ENCODE measurements at regions not wholly inside any gene's neighbourhood (a gene's known extent, or its start where the extent isn't known, plus 50 kb on each side); places are given as distances from the start of the nearest gene placed in this dataset.
A peak's percentile ranks its signal among the peaks of the same experiment; 100 is the strongest.

DNA sequence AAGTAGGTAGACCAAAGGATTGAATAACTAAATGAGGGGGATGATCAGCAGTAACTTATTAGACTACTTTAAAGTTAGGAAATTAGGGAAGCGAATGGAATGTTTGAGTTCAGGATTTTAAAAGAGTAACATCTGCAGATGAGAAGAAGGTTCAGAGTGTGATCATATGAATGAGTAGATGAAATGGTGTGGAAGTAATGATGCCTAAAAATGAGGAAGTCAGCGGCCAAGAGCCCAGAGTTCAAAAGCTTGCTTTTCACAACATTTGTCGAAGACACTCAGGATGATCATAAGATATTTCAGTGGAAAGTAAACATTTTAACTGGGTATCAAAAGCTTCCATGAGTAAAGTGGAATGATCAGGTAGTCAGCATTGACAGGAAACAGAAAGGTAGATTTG lies 299.4 kb downstream of the LRRIQ3 start:
- Histone ChIP-seq H4K91ac (ENCODE audit: low read depth, low read length, poor library complexity) (no peak overlapping the region), H2AK5ac (ENCODE audit: low read depth, low read length) (no peak overlapping the region), H3K4me3 (ENCODE audit: low read length in 2 of 2) (no peak overlapping the region), H3K9me3 (replicated peaks in 1 of 2; ENCODE audit: control insufficient read depth in 2 of 2, insufficient read depth in 1 of 2, low read depth in 1 of 2, low read length in 2 of 2) (no peaks in the 10 kb centered on the region), H2BK120ac (ENCODE audit: low read depth, low read length) (no peak overlapping the region), H3K4ac (ENCODE audit: low read length) (no peak overlapping the region), H3K36me3 (replicated peaks in 1 of 2; ENCODE audit: control insufficient read depth in 2 of 2, insufficient read depth in 2 of 2, low read length in 2 of 2) (no peaks in the 10 kb centered on the region), H2AFZ (ENCODE audit: low read length) (peak overlapping the region; percentile 53), H3K27ac (replicated peaks; ENCODE audit: low read length) (no peak overlapping the region), H3K79me1 (ENCODE audit: low read depth, low read length) (no peaks in the 10 kb centered on the region), H3K4me2 (ENCODE audit: insufficient read depth, low read length, poor library complexity, severe bottlenecking) (no peak overlapping the region), H4K8ac (ENCODE audit: low read depth, low read length) (no peak overlapping the region), H2BK12ac (ENCODE audit: low read length) (no peak overlapping the region), H2BK5ac (ENCODE audit: low read length) (no peak overlapping the region), H3K14ac (ENCODE audit: low read length) (no peak overlapping the region), H3K23ac (ENCODE audit: low read depth, low read length, poor library complexity) (no peak overlapping the region), H2BK15ac (ENCODE audit: low read length) (no peak overlapping the region), H3K4me1 (ENCODE audit: control insufficient read depth in 2 of 2, insufficient read depth in 1 of 2, low read depth in 1 of 2, low read length in 2 of 2) (peaks cover 8 to 13% of the 10 kb centered on the region in 2 donors), H3K27me3 (ENCODE audit: control insufficient read depth in 3 of 3, insufficient read depth in 3 of 3, low read depth in 1 of 3, low read length in 3 of 3) (no peaks in the 10 kb centered on the region), H3K18ac (ENCODE audit: low read length) (no peak overlapping the region), H3K9ac (ENCODE audit: low read depth, low read length, poor library complexity) (no peak overlapping the region)
- no CpG with 5 or more reads among the region's 3 CpGs for WGBS, 2 donors (ENCODE audit: extremely low coverage in 2 of 2, insufficient read length in 2 of 2, insufficient replicate concordance in 1 of 2)
- no peak for DNase-seq (ENCODE audit: low spot score)

DNA sequence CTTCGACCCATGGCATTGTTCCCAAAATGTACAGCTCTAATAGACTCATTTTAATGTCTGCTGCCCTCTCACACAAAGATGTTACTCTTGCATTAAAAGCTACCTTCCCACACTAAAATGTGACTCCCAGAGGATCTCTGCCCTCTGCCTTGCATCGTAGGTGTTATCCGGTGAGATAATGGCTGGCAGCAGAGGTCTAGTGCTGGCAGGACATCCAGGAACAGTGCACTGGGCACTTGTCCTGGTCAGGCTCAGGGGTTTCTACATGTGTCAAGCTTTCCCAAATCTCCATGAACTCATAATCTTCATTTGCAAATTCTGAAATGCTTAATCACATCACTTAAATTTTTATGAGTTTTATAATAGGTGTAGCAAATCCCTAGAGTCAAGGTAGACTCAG lies 310.6 kb downstream of the LRRIQ3 start:
- no peak overlapping the region for H3K23ac ChIP-seq (ENCODE audit: low read depth, low read length, poor library complexity)
- H2AK5ac ChIP-seq (ENCODE audit: low read depth, low read length) = no peak overlapping the region
- no peak overlapping the region for H2BK120ac ChIP-seq (ENCODE audit: low read depth, low read length)
- no peak overlapping the region for H3K4me3 ChIP-seq (ENCODE audit: low read length in 2 of 2)
- no peak overlapping the region for H2BK12ac ChIP-seq (ENCODE audit: low read length)
- H3K4me2 ChIP-seq (ENCODE audit: insufficient read depth, low read length, poor library complexity, severe bottlenecking) = no peak overlapping the region
- no peaks in the 10 kb centered on the region for H3K79me1 ChIP-seq (ENCODE audit: low read depth, low read length)
- peak overlapping the region; percentile 41 for H2AFZ ChIP-seq (ENCODE audit: low read length)
- no peak overlapping the region for H4K8ac ChIP-seq (ENCODE audit: low read depth, low read length)
- DNase-seq (ENCODE audit: low spot score) = no peak
- no peak overlapping the region for H2BK15ac ChIP-seq (ENCODE audit: low read length)
- no peak overlapping the region for H3K14ac ChIP-seq (ENCODE audit: low read length)
- no peak overlapping the region for H4K91ac ChIP-seq (ENCODE audit: low read depth, low read length, poor library complexity)
- H3K9me3 ChIP-seq (replicated peaks in 1 of 2; ENCODE audit: control insufficient read depth in 2 of 2, insufficient read depth in 1 of 2, low read depth in 1 of 2, low read length in 2 of 2) = no peaks in the 10 kb centered on the region
- WGBS, 2 donors (ENCODE audit: extremely low coverage in 2 of 2, insufficient read length in 2 of 2, insufficient replicate concordance in 1 of 2) = no CpG with 5 or more reads among the region's 3 CpGs
- no peak overlapping the region for H3K9ac ChIP-seq (ENCODE audit: low read depth, low read length, poor library complexity)
- no peak overlapping the region for H3K27ac ChIP-seq (replicated peaks; ENCODE audit: low read length)
- H2BK5ac ChIP-seq (ENCODE audit: low read length) = no peak overlapping the region
- H3K18ac ChIP-seq (ENCODE audit: low read length) = peak overlapping the region; percentile 27
- no peaks in the 10 kb centered on the region for H3K36me3 ChIP-seq (replicated peaks in 1 of 2; ENCODE audit: control insufficient read depth in 2 of 2, insufficient read depth in 2 of 2, low read length in 2 of 2)
- H3K27me3 ChIP-seq (ENCODE audit: control insufficient read depth in 3 of 3, insufficient read depth in 3 of 3, low read depth in 1 of 3, low read length in 3 of 3) = no peaks in the 10 kb centered on the region
- H3K4ac ChIP-seq (ENCODE audit: low read length) = no peak overlapping the region
- H3K4me1 ChIP-seq (ENCODE audit: control insufficient read depth in 2 of 2, insufficient read depth in 1 of 2, low read depth in 1 of 2, low read length in 2 of 2) = no peaks in the 10 kb centered on the region

DNA sequence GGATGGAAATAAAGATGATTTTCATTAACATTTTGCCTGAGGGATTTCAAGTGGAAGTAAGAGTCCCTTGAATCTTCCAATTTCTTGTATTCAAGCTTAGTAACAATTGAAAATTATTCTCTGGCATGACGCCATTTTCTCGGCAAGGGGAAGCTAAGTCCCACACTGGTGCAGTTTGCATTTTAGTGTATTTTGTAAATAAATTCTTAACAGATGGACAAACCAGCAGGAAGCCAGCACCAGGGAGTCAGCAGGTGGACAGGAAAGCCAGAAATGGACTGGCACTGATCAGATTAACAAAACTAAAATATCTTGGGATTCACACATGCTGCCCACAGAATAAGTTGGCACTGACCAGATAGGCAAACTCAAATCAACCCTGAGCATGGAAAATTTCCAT lies 311.3 kb downstream of the LRRIQ3 start:
- H3K27me3 ChIP-seq (ENCODE audit: control insufficient read depth in 3 of 3, insufficient read depth in 3 of 3, low read depth in 1 of 3, low read length in 3 of 3) = no peaks in the 10 kb centered on the region

DNA sequence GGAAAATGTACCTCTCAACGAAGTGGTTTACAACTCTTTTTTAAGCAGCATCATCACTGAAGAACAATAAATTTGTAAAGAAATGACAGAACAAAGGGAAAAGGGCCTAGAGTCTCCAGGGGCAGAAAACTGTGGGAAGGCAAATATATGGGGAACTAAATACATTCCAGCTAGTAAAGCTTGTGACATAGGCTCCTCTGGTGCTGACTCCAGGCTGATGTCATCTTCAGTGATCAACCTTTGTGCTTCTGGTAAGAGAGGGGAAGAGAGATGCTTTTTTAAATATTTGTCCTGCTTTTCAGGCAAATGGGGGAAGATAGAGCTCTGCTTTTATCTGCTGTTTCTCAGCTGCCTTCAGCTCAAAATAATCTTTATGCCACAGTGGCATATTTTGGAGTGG lies 323.2 kb downstream of the LRRIQ3 start:
- Histone ChIP-seq H2AK5ac (ENCODE audit: low read depth, low read length) (no peak overlapping the region), H3K27ac (replicated peaks; ENCODE audit: low read length) (no peak overlapping the region)

More for the DNA sequence above, 311.3 kb downstream of the LRRIQ3 start:
- no peak overlapping the region for H2BK15ac ChIP-seq (ENCODE audit: low read length)
- no peak overlapping the region for H3K23ac ChIP-seq (ENCODE audit: low read depth, low read length, poor library complexity)
- no peak overlapping the region for H2BK12ac ChIP-seq (ENCODE audit: low read length)
- no peaks in the 10 kb centered on the region for H3K4me1 ChIP-seq (ENCODE audit: control insufficient read depth in 2 of 2, insufficient read depth in 1 of 2, low read depth in 1 of 2, low read length in 2 of 2)
- H2AFZ ChIP-seq (ENCODE audit: low read length) = no peak overlapping the region
- no peak overlapping the region for H3K4ac ChIP-seq (ENCODE audit: low read length)
- no CpG with 5 or more reads among the region's 2 CpGs for WGBS, 2 donors (ENCODE audit: extremely low coverage in 2 of 2, insufficient read length in 2 of 2, insufficient replicate concordance in 1 of 2)
- H4K8ac ChIP-seq (ENCODE audit: low read depth, low read length) = no peak overlapping the region
- no peak for DNase-seq (ENCODE audit: low spot score)
- H3K4me2 ChIP-seq (ENCODE audit: insufficient read depth, low read length, poor library complexity, severe bottlenecking) = no peak overlapping the region
- H2BK5ac ChIP-seq (ENCODE audit: low read length) = no peak overlapping the region
- H3K9ac ChIP-seq (ENCODE audit: low read depth, low read length, poor library complexity) = no peak overlapping the region
- H3K36me3 ChIP-seq (replicated peaks in 1 of 2; ENCODE audit: control insufficient read depth in 2 of 2, insufficient read depth in 2 of 2, low read length in 2 of 2) = no peaks in the 10 kb centered on the region
- H3K79me1 ChIP-seq (ENCODE audit: low read depth, low read length) = no peaks in the 10 kb centered on the region
- no peak overlapping the region for H2AK5ac ChIP-seq (ENCODE audit: low read depth, low read length)
- H2BK120ac ChIP-seq (ENCODE audit: low read depth, low read length) = no peak overlapping the region
- no peak overlapping the region for H3K18ac ChIP-seq (ENCODE audit: low read length)
- H3K4me3 ChIP-seq (ENCODE audit: low read length in 2 of 2) = no peak overlapping the region
- H4K91ac ChIP-seq (ENCODE audit: low read depth, low read length, poor library complexity) = no peak overlapping the region
- H3K27ac ChIP-seq (replicated peaks; ENCODE audit: low read length) = no peak overlapping the region
- H3K9me3 ChIP-seq (replicated peaks in 1 of 2; ENCODE audit: control insufficient read depth in 2 of 2, insufficient read depth in 1 of 2, low read depth in 1 of 2, low read length in 2 of 2) = no peaks in the 10 kb centered on the region
- no peak overlapping the region for H3K14ac ChIP-seq (ENCODE audit: low read length)

More for the DNA sequence above, 323.2 kb downstream of the LRRIQ3 start:
- H4K91ac ChIP-seq (ENCODE audit: low read depth, low read length, poor library complexity) = no peak overlapping the region
- H3K18ac ChIP-seq (ENCODE audit: low read length) = no peak overlapping the region
- H3K36me3 ChIP-seq (replicated peaks in 1 of 2; ENCODE audit: control insufficient read depth in 2 of 2, insufficient read depth in 2 of 2, low read length in 2 of 2) = no peaks in the 10 kb centered on the region
- no peaks in the 10 kb centered on the region for H3K79me1 ChIP-seq (ENCODE audit: low read depth, low read length)
- H2BK15ac ChIP-seq (ENCODE audit: low read length) = no peak overlapping the region
- H3K14ac ChIP-seq (ENCODE audit: low read length) = no peak overlapping the region
- H2BK5ac ChIP-seq (ENCODE audit: low read length) = no peak overlapping the region
- no CpG with 5 or more reads among the region's 1 CpG for WGBS, 2 donors (ENCODE audit: extremely low coverage in 2 of 2, insufficient read length in 2 of 2, insufficient replicate concordance in 1 of 2)
- peaks cover 2% of the 10 kb centered on the region in 2 donors for H3K4me1 ChIP-seq (ENCODE audit: control insufficient read depth in 2 of 2, insufficient read depth in 1 of 2, low read depth in 1 of 2, low read length in 2 of 2)
- H3K9ac ChIP-seq (ENCODE audit: low read depth, low read length, poor library complexity) = no peak overlapping the region
- no peak overlapping the region for H4K8ac ChIP-seq (ENCODE audit: low read depth, low read length)
- no peaks in the 10 kb centered on the region for H3K9me3 ChIP-seq (replicated peaks in 1 of 2; ENCODE audit: control insufficient read depth in 2 of 2, insufficient read depth in 1 of 2, low read depth in 1 of 2, low read length in 2 of 2)
- no peak overlapping the region for H3K23ac ChIP-seq (ENCODE audit: low read depth, low read length, poor library complexity)
- no peak for DNase-seq (ENCODE audit: low spot score)
- no peaks in the 10 kb centered on the region for H3K27me3 ChIP-seq (ENCODE audit: control insufficient read depth in 3 of 3, insufficient read depth in 3 of 3, low read depth in 1 of 3, low read length in 3 of 3)
- H2AFZ ChIP-seq (ENCODE audit: low read length) = no peak overlapping the region
- no peak overlapping the region for H2BK120ac ChIP-seq (ENCODE audit: low read depth, low read length)
- H3K4me2 ChIP-seq (ENCODE audit: insufficient read depth, low read length, poor library complexity, severe bottlenecking) = no peak overlapping the region
- no peak overlapping the region for H2BK12ac ChIP-seq (ENCODE audit: low read length)
- H3K4ac ChIP-seq (ENCODE audit: low read length) = no peak overlapping the region
- H3K4me3 ChIP-seq (ENCODE audit: low read length in 2 of 2) = no peak overlapping the region
